ENCODE measurements at regions not wholly inside any gene's neighbourhood (a gene's known extent, or its start where the extent isn't known, plus 50 kb on each side); places are given as distances from the start of the nearest gene placed in this dataset.

DNA sequence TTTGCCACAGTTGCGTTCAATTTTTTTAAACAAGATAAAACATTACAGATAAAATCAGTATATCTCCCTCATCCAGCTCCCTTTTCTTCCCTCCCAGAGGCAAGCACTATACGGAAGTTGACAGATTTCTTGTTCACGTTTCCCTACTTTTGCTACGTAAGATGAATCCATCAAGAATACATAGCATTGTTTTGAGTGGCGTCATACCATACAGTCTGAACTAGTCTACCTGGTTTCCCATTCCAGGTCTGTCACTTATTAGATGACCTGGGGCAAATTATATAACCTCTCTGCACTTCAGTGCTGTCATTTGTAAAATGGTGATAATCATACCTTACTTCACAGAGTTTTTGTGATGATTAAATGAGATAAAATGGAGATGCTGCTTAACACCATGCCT is 184.3 kb upstream of the SOX4 start:
- no peaks in the 10 kb centered on the region for H3K27me3 ChIP-seq
- H3K4me1 ChIP-seq: no peaks in the 10 kb centered on the region
- H3K4me3 ChIP-seq: no peak overlapping the region
- DNase-seq: no peak
- no peaks in the 10 kb centered on the region for H3K9me3 ChIP-seq (replicated peaks)
- no peak overlapping the region for H3K27ac ChIP-seq
- no peaks in the 10 kb centered on the region for H3K36me3 ChIP-seq

- Histone ChIP-seq H3K4me3 (no peak overlapping the region), H3K9me3 (replicated peaks) (no peaks in the 10 kb centered on the region), H3K36me3 (no peaks in the 10 kb centered on the region), H3K27ac (no peak overlapping the region), H3K27me3 (no peaks in the 10 kb centered on the region), H3K4me1 (no peaks in the 10 kb centered on the region)
- no peak for DNase-seq
These were observed 180.1 kb upstream of the SOX4 start for GRCh38 chr6:21413428-21413827.

DNA sequence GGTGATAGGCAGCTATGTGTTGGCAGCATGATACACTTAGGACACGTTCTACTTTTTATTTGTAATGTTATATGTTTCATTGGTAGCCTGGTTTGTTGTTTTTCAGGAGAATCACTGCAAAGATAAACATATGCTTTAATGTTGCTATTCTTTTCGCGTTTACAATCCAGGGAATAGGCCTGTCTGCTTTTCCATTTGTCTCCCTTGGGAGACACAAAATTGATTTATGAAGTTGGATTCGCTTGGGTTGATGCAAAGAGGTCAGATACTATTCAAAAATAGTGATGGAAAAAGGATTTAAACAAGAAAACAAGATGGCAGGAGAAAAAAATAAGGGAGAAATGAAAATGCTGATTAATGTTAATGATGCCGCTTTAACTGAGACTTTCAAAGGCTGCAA is 179.5 kb upstream of the SOX4 start:
- Histone ChIP-seq H3K36me3 (no peaks in the 10 kb centered on the region), H3K4me3 (no peak overlapping the region), H3K27ac (no peak overlapping the region), H3K9me3 (replicated peaks) (no peaks in the 10 kb centered on the region), H3K4me1 (no peaks in the 10 kb centered on the region), H3K27me3 (no peaks in the 10 kb centered on the region)
- no peak for DNase-seq

DNA sequence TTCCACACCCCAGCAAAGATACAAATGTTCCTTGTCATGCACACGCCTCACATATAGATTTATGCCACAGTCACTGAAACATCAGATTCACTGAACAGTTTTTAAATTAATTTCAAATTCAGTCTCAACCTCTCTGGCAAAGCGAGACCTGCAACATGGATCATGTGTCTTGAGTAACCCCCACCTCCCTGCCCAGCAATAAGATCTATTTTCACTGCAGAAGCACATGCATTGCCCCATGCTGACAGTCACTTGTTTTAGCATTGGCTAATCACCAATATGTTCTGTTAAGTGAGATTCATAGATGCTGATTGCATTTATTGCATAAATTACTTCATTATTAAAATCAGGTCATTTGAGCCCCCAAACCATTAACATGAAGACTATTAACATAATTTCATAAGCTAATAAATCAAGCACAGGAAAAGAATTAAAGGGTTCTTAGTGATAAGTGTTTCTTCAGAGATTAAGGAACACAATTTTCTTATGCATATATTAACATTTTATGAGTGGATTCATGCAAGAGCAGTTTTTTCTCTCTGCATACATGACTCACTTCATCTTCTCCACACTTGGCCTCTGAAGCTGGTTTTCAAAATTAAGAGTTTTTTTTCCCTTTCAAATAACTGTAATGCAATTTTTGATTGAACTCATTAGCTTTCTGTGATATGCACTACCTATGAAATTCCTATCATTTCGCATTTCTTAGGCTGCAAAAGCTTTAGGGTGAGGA is 173.2 kb upstream of the SOX4 start:
- no peak for DNase-seq
- Histone ChIP-seq H3K27ac (no peak overlapping the region), H3K9me3 (replicated peaks) (no peaks in the 10 kb centered on the region)

GRCh38 chr6:21420926-21421325 is 172.6 kb upstream of the SOX4 start:
- no peaks in the 10 kb centered on the region for H3K27me3 ChIP-seq
- H3K9me3 ChIP-seq (replicated peaks): no peaks in the 10 kb centered on the region
- no peak for DNase-seq
- H3K4me3 ChIP-seq: no peak overlapping the region
- H3K36me3 ChIP-seq: no peaks in the 10 kb centered on the region
- H3K27ac ChIP-seq: no peak overlapping the region
- no peaks in the 10 kb centered on the region for H3K4me1 ChIP-seq

More for the DNA sequence above, 173.2 kb upstream of the SOX4 start:
- H3K27me3 ChIP-seq: no peaks in the 10 kb centered on the region
- no peaks in the 10 kb centered on the region for H3K4me1 ChIP-seq
- no peaks in the 10 kb centered on the region for H3K36me3 ChIP-seq
- no peak overlapping the region for H3K4me3 ChIP-seq

GRCh38 chr6:21423106-21423854 is 170.3 kb upstream of the SOX4 start:
- no peaks in the 10 kb centered on the region for H3K9me3 ChIP-seq (replicated peaks)
- no peak for DNase-seq
- H3K27me3 ChIP-seq: no peaks in the 10 kb centered on the region
- H3K36me3 ChIP-seq: no peaks in the 10 kb centered on the region
- no peaks in the 10 kb centered on the region for H3K4me1 ChIP-seq
- no peak overlapping the region for H3K4me3 ChIP-seq
- H3K27ac ChIP-seq: no peak overlapping the region

DNA sequence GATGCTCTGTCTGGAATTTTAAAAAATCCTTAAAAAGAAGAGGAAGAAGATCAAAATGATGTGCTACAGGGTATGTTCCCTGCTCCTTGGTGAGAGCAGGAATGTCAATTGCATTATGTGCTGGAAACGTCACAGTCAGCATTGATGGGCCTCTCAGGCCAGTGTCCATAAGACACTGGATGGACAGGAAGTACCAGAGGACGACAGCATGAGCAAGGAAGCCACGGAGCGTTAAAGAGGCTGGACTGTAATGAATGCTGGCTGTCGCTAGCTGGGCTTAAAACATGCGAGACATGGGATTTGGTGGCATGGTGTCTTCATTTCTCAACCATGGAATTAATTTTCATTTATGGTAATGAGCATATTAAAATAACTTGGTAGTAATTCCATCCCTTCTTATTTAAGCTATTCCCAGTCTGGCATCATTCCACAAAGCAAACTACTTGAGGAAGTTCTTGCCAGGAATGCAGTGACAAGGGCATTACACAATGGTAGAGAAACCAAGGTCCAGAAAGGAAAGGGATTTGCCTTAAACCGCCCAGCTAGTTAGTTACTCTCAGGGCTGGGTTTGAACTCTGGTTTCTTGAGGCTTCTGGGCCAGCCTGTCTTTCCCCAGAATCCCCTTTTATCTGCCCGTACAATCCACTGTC is 166.6 kb upstream of the SOX4 start:
- DNase-seq: no peak
- Histone ChIP-seq H3K4me1 (no peaks in the 10 kb centered on the region), H3K9me3 (replicated peaks) (no peaks in the 10 kb centered on the region), H3K27ac (no peak overlapping the region), H3K4me3 (no peak overlapping the region), H3K27me3 (no peaks in the 10 kb centered on the region), H3K36me3 (no peaks in the 10 kb centered on the region)

DNA sequence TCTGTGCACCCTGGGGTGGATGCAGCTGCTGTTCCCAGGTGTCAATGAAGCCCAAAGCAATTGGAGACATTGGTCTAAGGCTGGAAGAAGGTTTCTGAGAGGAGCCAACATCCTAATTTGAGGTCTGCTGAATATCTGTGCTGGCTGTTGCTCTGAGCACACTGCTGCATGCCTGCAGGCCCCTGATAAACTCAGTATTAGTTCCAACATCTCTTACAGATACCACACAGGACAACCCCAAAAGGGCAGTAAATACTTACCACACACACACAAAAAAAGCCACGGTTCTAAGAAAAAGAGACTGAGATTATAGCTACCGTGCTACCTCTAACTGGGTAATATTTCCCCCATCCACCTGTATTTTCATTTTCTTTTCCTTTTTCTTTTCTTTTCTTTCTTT is 164.3 kb upstream of the SOX4 start:
- Histone ChIP-seq H3K4me1 (no peaks in the 10 kb centered on the region), H3K27ac (no peak overlapping the region), H3K27me3 (no peaks in the 10 kb centered on the region), H3K4me3 (no peak overlapping the region), H3K36me3 (no peaks in the 10 kb centered on the region), H3K9me3 (replicated peaks) (no peaks in the 10 kb centered on the region)
- DNase-seq: no peak

GRCh38 chr6:21431526-21431925 is 162.0 kb upstream of the SOX4 start:
- no peaks in the 10 kb centered on the region for H3K4me1 ChIP-seq
- H3K36me3 ChIP-seq: no peaks in the 10 kb centered on the region
- no peak for DNase-seq

DNA sequence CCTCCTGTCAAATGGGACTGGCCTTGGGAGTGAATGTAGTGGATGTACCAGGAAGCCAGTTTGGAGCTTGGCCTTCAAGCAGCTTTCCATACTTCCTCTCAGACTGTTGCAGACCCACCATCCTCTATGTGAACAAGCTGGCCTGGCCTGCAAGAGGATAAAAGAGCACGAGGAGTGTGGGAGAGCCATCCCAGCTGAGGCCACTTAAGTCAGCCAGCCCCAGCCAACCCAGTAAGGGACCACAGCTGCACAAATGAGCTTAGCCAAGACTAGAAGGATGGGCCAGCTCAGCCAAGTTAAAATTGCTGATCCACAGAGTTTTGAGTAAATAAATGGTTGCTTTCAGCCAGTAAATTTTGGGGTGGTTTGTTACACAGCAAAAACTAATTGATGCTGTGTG is 156.9 kb upstream of the SOX4 start:
- H3K9me3 ChIP-seq (replicated peaks): no peaks in the 10 kb centered on the region
- DNase-seq: no peak
- H3K4me3 ChIP-seq: no peak overlapping the region
- no peak overlapping the region for H3K27ac ChIP-seq
- H3K36me3 ChIP-seq: no peaks in the 10 kb centered on the region
- H3K27me3 ChIP-seq: no peaks in the 10 kb centered on the region
- no peaks in the 10 kb centered on the region for H3K4me1 ChIP-seq

More at GRCh38 chr6:21431526-21431925, 162.0 kb upstream of the SOX4 start:
- no peak overlapping the region for H3K4me3 ChIP-seq
- no peaks in the 10 kb centered on the region for H3K27me3 ChIP-seq
- no peak overlapping the region for H3K27ac ChIP-seq
- H3K9me3 ChIP-seq (replicated peaks): no peaks in the 10 kb centered on the region

- H3K9me3 ChIP-seq (replicated peaks): no peaks in the 10 kb centered on the region
- no peak for DNase-seq
- no peaks in the 10 kb centered on the region for H3K4me1 ChIP-seq
- no peaks in the 10 kb centered on the region for H3K36me3 ChIP-seq
- H3K27ac ChIP-seq: no peak overlapping the region
- no peaks in the 10 kb centered on the region for H3K27me3 ChIP-seq
- no peak overlapping the region for H3K4me3 ChIP-seq
These were observed 156.0 kb upstream of the SOX4 start for GRCh38 chr6:21437581-21437980.

GRCh38 chr6:21438237-21438985 is 155.1 kb upstream of the SOX4 start:
- no peak overlapping the region for H3K4me3 ChIP-seq
- H3K27me3 ChIP-seq: no peaks in the 10 kb centered on the region
- H3K4me1 ChIP-seq: no peaks in the 10 kb centered on the region
- H3K27ac ChIP-seq: no peak overlapping the region
- no peaks in the 10 kb centered on the region for H3K36me3 ChIP-seq
- DNase-seq: no peak
- H3K9me3 ChIP-seq (replicated peaks): no peaks in the 10 kb centered on the region

DNA sequence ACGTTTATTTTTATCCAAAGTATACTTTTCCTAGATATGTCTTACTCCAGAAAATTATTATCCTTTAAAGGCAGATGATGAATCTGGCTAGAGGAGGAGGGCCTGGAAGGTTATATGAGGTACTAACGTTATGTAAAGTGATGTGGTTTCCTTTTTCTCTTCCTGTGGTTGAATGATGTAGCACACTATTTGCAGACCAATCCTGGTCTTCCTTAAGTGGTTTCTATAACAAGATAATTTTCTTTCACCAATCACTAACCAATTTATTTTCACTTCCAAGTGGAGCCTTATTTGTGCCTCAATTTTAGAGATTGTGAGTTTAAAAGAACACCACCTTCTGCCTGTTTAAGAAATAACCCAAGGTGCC is 154.6 kb upstream of the SOX4 start:
- Histone ChIP-seq H3K9me3 (replicated peaks) (no peaks in the 10 kb centered on the region), H3K27ac (no peak overlapping the region), H3K4me1 (no peaks in the 10 kb centered on the region), H3K4me3 (no peak overlapping the region), H3K36me3 (no peaks in the 10 kb centered on the region), H3K27me3 (no peaks in the 10 kb centered on the region)
- no peak for DNase-seq

GRCh38 chr6:21441386-21441785 is 152.2 kb upstream of the SOX4 start:
- no peak for DNase-seq
- Histone ChIP-seq H3K27ac (no peak overlapping the region), H3K4me1 (no peaks in the 10 kb centered on the region), H3K36me3 (no peaks in the 10 kb centered on the region), H3K27me3 (no peaks in the 10 kb centered on the region), H3K4me3 (no peak overlapping the region), H3K9me3 (replicated peaks) (no peaks in the 10 kb centered on the region)

DNA sequence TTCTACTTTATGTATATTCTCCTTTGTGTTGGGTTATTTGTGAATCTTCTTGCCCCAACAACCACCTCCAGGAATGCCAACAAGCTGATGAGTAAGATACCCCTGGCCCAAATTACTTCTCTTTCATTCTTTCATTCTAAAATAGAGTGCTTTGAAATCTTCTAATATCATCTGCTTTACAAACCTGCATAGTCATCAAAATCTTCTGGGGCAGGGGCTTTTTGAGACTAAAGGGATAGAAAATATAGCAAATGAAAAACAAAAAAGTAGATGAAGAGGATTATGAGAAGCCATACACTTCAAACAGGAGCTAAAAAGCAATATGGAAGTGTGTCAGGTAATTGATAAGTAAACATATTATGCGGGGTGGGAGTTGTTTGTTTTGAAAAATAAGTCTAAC is 150.7 kb upstream of the SOX4 start:
- H3K4me3 ChIP-seq: no peak overlapping the region
- H3K9me3 ChIP-seq (replicated peaks): no peaks in the 10 kb centered on the region
- no peaks in the 10 kb centered on the region for H3K4me1 ChIP-seq
- H3K36me3 ChIP-seq: no peaks in the 10 kb centered on the region
- DNase-seq: no peak
- no peaks in the 10 kb centered on the region for H3K27me3 ChIP-seq
- H3K27ac ChIP-seq: no peak overlapping the region
